ENCODE measurements at regions not wholly inside any gene's neighbourhood (a gene's known extent, or its start where the extent isn't known, plus 50 kb on each side); places are given as distances from the start of the nearest gene placed in this dataset.

DNA sequence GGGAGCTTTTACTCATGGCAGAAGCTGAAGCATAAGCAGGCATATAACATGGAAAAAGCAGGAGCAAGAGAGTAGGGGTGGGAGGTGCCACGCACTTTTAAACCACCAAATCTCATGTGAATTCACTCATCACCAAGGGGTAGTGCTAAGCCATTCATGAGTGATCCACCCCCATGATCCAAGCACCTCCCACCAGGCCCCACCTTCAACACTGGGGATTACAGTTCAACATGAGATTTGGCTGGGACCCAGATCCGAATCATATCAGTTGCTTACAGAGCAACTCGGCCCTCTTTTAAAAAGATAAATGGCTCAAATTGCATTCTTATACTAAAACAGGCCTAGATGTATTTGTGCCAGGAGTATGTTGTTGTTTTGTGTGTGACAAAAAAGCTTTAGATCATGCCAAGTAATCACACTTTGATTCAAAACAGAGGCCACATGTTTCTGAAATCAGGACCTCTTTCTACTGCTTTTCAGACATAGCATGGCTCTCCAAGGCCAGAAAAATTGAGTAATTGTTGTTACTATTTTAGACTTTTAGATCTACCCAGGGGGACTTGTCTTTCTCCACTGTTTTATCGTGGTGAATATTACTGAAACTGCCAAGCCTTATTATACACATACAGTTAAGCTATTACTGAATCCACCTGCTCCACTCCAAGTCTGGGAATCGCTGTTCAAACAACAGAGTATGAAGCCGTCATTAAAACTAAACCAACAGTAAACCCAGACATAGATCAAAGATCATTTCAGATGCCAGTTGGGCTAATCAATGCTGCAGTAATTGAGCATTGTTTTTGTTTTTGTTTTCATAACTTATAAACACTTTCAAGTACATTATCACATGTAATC, 163.3 kb downstream of the KCNJ2 start:
- Histone ChIP-seq H3K4me3 (replicated peaks; ENCODE audit: low read depth, low read length) (no peak overlapping the region), H3K27me3 (replicated peaks; ENCODE audit: control insufficient read depth, insufficient read depth, low read length) (no peaks in the 10 kb centered on the region), H3K36me3 (ENCODE audit: control insufficient read depth, insufficient read depth, low read length) (no peaks in the 10 kb centered on the region)
- DNase-seq (ENCODE audit: extremely low read depth, insufficient read length), result no peak
- TF ChIP-seq, protein P1, sequence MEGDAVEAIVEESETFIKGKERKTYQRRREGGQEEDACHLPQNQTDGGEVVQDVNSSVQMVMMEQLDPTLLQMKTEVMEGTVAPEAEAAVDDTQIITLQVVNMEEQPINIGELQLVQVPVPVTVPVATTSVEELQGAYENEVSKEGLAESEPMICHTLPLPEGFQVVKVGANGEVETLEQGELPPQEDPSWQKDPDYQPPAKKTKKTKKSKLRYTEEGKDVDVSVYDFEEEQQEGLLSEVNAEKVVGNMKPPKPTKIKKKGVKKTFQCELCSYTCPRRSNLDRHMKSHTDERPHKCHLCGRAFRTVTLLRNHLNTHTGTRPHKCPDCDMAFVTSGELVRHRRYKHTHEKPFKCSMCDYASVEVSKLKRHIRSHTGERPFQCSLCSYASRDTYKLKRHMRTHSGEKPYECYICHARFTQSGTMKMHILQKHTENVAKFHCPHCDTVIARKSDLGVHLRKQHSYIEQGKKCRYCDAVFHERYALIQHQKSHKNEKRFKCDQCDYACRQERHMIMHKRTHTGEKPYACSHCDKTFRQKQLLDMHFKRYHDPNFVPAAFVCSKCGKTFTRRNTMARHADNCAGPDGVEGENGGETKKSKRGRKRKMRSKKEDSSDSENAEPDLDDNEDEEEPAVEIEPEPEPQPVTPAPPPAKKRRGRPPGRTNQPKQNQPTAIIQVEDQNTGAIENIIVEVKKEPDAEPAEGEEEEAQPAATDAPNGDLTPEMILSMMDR (IDR thresholded peaks at IDR 0.05; ENCODE audit: insufficient read depth, low read length, poor library complexity, severe bottlenecking), result no peak

- Histone ChIP-seq H3K27me3 (replicated peaks; ENCODE audit: control insufficient read depth, insufficient read depth, low read length) (no peaks in the 10 kb centered on the region), H3K36me3 (ENCODE audit: control insufficient read depth, insufficient read depth, low read length) (no peaks in the 10 kb centered on the region), H3K4me3 (replicated peaks; ENCODE audit: low read depth, low read length) (no peak overlapping the region)
- TF ChIP-seq, protein P1 (IDR thresholded peaks at IDR 0.05; ENCODE audit: insufficient read depth, low read length, poor library complexity, severe bottlenecking), result no peak
- DNase-seq (ENCODE audit: extremely low read depth, insufficient read length), result no peak
Observed at GRCh38 chr17:70336411-70336810, 167.1 kb downstream of the KCNJ2 start.

DNA sequence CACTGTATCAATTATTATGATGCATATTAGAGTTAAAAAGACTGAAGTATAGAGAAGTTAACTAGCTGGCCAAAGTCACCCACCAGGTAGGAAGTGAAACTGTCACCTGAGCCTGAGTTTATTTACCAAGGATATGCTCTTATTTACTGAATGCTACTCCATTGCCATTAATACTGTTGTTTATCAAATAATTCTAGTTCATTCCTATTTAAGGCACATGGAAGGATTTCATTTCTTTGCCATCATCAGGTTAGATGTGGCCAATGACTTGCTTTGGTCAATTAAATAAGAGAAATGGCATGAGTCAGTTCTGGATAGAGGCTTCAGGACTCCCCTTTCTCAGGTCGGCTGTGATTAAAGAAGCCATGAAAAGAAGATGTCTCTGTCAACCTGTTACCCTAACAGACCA, 169.6 kb downstream of the KCNJ2 start:
- TF ChIP-seq, protein P1 (IDR thresholded peaks at IDR 0.05; ENCODE audit: insufficient read depth, low read length, poor library complexity, severe bottlenecking), result no peak
- Histone ChIP-seq H3K36me3 (ENCODE audit: control insufficient read depth, insufficient read depth, low read length) (no peaks in the 10 kb centered on the region), H3K4me3 (replicated peaks; ENCODE audit: low read depth, low read length) (no peak overlapping the region), H3K27me3 (replicated peaks; ENCODE audit: control insufficient read depth, insufficient read depth, low read length) (no peaks in the 10 kb centered on the region)
- DNase-seq (ENCODE audit: extremely low read depth, insufficient read length), result no peak

DNA sequence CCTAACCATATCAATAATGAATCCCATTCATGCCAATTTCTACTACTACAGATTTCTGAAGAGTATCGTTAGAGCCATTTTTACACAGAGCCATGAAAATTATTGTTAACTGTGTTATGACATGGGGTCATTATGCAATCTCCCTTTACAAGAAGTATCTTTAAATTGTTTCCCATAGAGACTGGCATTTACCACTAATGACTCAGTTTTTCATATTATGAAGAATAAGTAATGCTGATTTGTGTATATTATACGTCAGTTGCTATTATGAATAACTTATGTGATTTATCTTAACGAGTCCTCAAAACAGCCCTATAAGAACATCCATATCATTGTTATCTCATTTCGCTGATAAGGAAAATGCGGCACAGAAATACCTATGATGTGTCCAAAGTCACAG, 173.8 kb downstream of the KCNJ2 start:
- DNase-seq (ENCODE audit: extremely low read depth, insufficient read length), result no peak
- H3K4me3 ChIP-seq (replicated peaks; ENCODE audit: low read depth, low read length), result no peak overlapping the region
- no peaks in the 10 kb centered on the region for H3K36me3 ChIP-seq (ENCODE audit: control insufficient read depth, insufficient read depth, low read length)
- TF ChIP-seq, protein P1 (IDR thresholded peaks at IDR 0.05; ENCODE audit: insufficient read depth, low read length, poor library complexity, severe bottlenecking), result no peak
- no peaks in the 10 kb centered on the region for H3K27me3 ChIP-seq (replicated peaks; ENCODE audit: control insufficient read depth, insufficient read depth, low read length)

DNA sequence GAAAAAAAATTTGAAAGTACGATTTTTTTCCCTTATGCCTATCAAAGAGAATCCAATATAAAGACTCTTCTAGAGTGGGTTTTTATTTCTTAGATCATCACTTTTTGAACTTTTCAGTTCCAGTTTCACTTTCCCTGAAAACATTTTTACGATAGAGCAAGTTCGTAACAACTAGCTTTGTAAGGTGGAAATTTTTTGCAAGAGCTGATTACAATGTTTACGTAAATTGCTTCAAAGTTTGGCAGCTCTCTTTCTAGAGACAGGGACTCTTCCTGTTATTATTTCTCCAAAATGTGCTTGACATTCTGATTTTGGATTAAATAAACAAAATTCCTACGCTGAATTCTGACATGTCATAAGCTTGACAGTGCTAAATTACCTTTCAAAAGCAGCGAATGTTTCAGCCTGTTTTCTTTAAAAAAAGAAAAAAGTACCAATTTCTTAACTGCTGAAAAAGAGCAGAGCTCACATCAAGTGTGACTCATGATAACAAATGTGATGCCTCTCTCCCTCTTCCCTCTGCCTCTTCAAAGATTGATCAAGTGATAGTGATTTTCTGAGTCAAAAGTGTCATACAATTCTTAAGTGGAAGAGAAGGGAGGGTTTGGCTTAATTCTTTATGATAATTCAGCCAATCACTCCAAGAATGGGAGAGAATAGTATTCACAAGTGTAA, 175.2 kb downstream of the KCNJ2 start:
- TF ChIP-seq, protein P1 (IDR thresholded peaks at IDR 0.05; ENCODE audit: insufficient read depth, low read length, poor library complexity, severe bottlenecking), result no peak
- no peak for DNase-seq (ENCODE audit: extremely low read depth, insufficient read length)
- Histone ChIP-seq H3K4me3 (replicated peaks; ENCODE audit: low read depth, low read length) (no peak overlapping the region), H3K27me3 (replicated peaks; ENCODE audit: control insufficient read depth, insufficient read depth, low read length) (no peaks in the 10 kb centered on the region), H3K36me3 (ENCODE audit: control insufficient read depth, insufficient read depth, low read length) (no peaks in the 10 kb centered on the region)

All from GM06990 (cell line).